H1 (cell line): ENCODE measurements at regions not wholly inside any gene's neighbourhood (a gene's known extent, or its start where the extent isn't known, plus 50 kb on each side); places are given as distances from the start of the nearest gene placed in this dataset.

ENCODE experiments used
- CTCF ChIA-PET: fragments of 300-600 bp; sonication (Branson Sonifier 250); formaldehyde crosslinking; loops from one replicate; lab custom pipeline; 2021; ENCODE audit not compliant: partially characterized antibody; lab: Charles Lee
- POLR2A ChIA-PET: fragments of 300-600 bp; sonication (Branson Sonifier 250); formaldehyde crosslinking; loops from one replicate; lab custom pipeline; 2021; ENCODE audit warnings: inconsistent platforms; ENCODE audit not compliant: partially characterized antibody; lab: Charles Lee
- DNase-seq, 2 experiments: peaks; one replicate each; pipeline versions ENCODE4 v3.0.0 to v3.0.0-alpha.2; 2010 to 2022; ENCODE audit warnings: low spot score in 2 of 2, low read depth in 1 of 2, mixed read lengths in 1 of 2
- FAIRE-seq: peaks from 2 replicates; lab custom pipeline; 2011; peaks lifted over from hg19 to GRCh38; lab: Jason Lieb, UNC
- H2AFZ ChIP-seq: 2 replicates; pipeline ENCODE4 v1.8.1; 2012; ENCODE audit warnings: low read length, inconsistent platforms
- H2AK5ac ChIP-seq: 2 replicates; pipeline ENCODE4 v1.6.1; 2013; ENCODE audit warnings: low read depth, low read length
- H2BK120ac ChIP-seq: replicated peaks from 2 replicates; pipeline ENCODE3; 2013; ENCODE audit warnings: low read depth, low read length, inconsistent platforms
- H2BK12ac ChIP-seq: 2 replicates; pipeline ENCODE4 v1.6.1; 2013; ENCODE audit warnings: low read depth, low read length
- H2BK15ac ChIP-seq: 2 replicates; pipeline ENCODE4 v1.6.1; 2013; ENCODE audit warnings: low read length
- H2BK20ac ChIP-seq: 2 replicates; pipeline ENCODE4 v1.6.1; 2013; ENCODE audit warnings: low read length
- H2BK5ac ChIP-seq: 2 replicates; pipeline ENCODE4 v1.6.1; 2013; ENCODE audit warnings: low read depth, low read length
- H3K14ac ChIP-seq: 2 replicates; pipeline ENCODE4 v1.6.1; 2013; ENCODE audit warnings: inconsistent platforms; ENCODE audit not compliant: insufficient read length
- H3K18ac ChIP-seq: 2 replicates; pipeline ENCODE4 v1.6.1; 2013; ENCODE audit warnings: low read length; ENCODE audit errors: extremely low read depth
- H3K23ac ChIP-seq: 2 replicates; pipeline ENCODE4 v1.6.1; 2013; ENCODE audit warnings: inconsistent platforms; ENCODE audit not compliant: insufficient read length
- H3K23me2 ChIP-seq: 2 replicates; pipeline ENCODE4 v1.6.1; 2013; ENCODE audit warnings: low read depth, low read length
- H3K27ac ChIP-seq: 2 replicates; pipeline ENCODE4 v1.6.1; 2011; ENCODE audit warnings: low read depth, low read length, inconsistent platforms
- H3K27me3 ChIP-seq, 4 experiments: replicated peaks in 1 of 4; 1 replicate in 1 of 4; 2 replicates in 3 of 4; pipeline versions ENCODE4 v1.6.1 to v1.8.1; 2011 to 2013; ENCODE audit warnings: low read length in 3 of 4, mild to moderate bottlenecking in 3 of 4, inconsistent platforms in 2 of 4, mixed read lengths in 2 of 4, moderate library complexity in 1 of 4; ENCODE audit not compliant: control insufficient read depth in 3 of 4, insufficient read depth in 3 of 4; ENCODE audit errors: extremely low read depth in 1 of 4
- H3K36me3 ChIP-seq, 4 experiments: 2 replicates each; pipeline versions ENCODE4 v1.6.1 to v1.8.1; 2011 to 2013; ENCODE audit warnings: mild to moderate bottlenecking in 4 of 4, low read length in 3 of 4, moderate library complexity in 2 of 4, control low read depth in 1 of 4, inconsistent platforms in 1 of 4; ENCODE audit not compliant: insufficient read depth in 4 of 4, control insufficient read depth in 2 of 4
- H3K4ac ChIP-seq: replicated peaks from 2 replicates; pipeline ENCODE3; 2013; ENCODE audit warnings: low read length, low read depth, mixed read lengths, inconsistent platforms; ENCODE audit not compliant: insufficient read length
- H3K4me1 ChIP-seq, 4 experiments: replicated peaks in 1 of 4; 1 replicate in 1 of 4; 2 replicates in 3 of 4; pipeline versions ENCODE4 v1.6.1 to v1.8.1; 2011 to 2013; ENCODE audit warnings: low read length in 3 of 4, inconsistent platforms in 2 of 4, mixed read lengths in 1 of 4; ENCODE audit not compliant: insufficient read depth in 4 of 4, control insufficient read depth in 3 of 4
- H3K4me2 ChIP-seq, 2 experiments: 2 replicates each; pipeline versions ENCODE4 v1.6.1 to v1.8.1; 2011 to 2013; ENCODE audit warnings: low read depth in 2 of 2, low read length in 2 of 2, control low read depth in 1 of 2, inconsistent platforms in 1 of 2, mild to moderate bottlenecking in 1 of 2; ENCODE audit not compliant: insufficient read depth in 1 of 2
- H3K4me3 ChIP-seq, 4 experiments: fragments of 200-600, 300-600 bp in 1 of 4; sonication (generic), shearing (Covaris generic), sonication (Bioruptor Twin) in 1 of 4; 2 replicates each; pipeline versions ENCODE4 v1.5.1 to v1.8.1; 2011 to 2016; ENCODE audit warnings: low read length in 4 of 4, low read depth in 3 of 4, control low read depth in 2 of 4, inconsistent platforms in 2 of 4, mild to moderate bottlenecking in 2 of 4, mixed read lengths in 1 of 4, moderate library complexity in 1 of 4; ENCODE audit not compliant: insufficient read depth in 2 of 4; ENCODE audit errors: extremely low read depth in 1 of 4
- H3K56ac ChIP-seq: replicated peaks from 2 replicates; pipeline ENCODE3; 2013; ENCODE audit warnings: low read depth, mild to moderate bottlenecking, mixed read lengths, low read length, inconsistent platforms; ENCODE audit not compliant: insufficient read length
- H3K79me1 ChIP-seq: 2 replicates; pipeline ENCODE4 v1.6.1; 2013; ENCODE audit warnings: low read depth, low read length, control low read depth
- H3K79me2 ChIP-seq, 2 experiments: 2 replicates each; pipeline versions ENCODE4 v1.6.1 to v1.8.1; 2012 to 2013; ENCODE audit warnings: low read length in 2 of 2, mild to moderate bottlenecking in 2 of 2, inconsistent platforms in 1 of 2; ENCODE audit not compliant: insufficient read depth in 2 of 2, control insufficient read depth in 1 of 2
- H3K9ac ChIP-seq, 4 experiments: replicated peaks in 1 of 4; 1 replicate in 1 of 4; 2 replicates in 3 of 4; pipeline versions ENCODE4 v1.6.1 to v1.8.1; 2011 to 2013; ENCODE audit warnings: low read depth in 3 of 4, low read length in 3 of 4, control low read depth in 2 of 4, mild to moderate bottlenecking in 2 of 4, moderate library complexity in 2 of 4, inconsistent platforms in 1 of 4; ENCODE audit errors: extremely low read depth in 1 of 4
- H3K9me3 ChIP-seq, 2 experiments: 2 replicates each; pipeline versions ENCODE4 v1.6.1 to v1.8.1; 2012 to 2013; ENCODE audit warnings: mild to moderate bottlenecking in 2 of 2, moderate library complexity in 2 of 2, control low read depth in 1 of 2, inconsistent platforms in 1 of 2, low read depth in 1 of 2, low read length in 1 of 2, mixed read lengths in 1 of 2; ENCODE audit not compliant: insufficient read depth in 2 of 2
- H4K20me1 ChIP-seq, 2 experiments: replicated peaks in 1 of 2; 2 replicates each; pipeline versions ENCODE3 to v1.8.1; 2011 to 2013; ENCODE audit warnings: inconsistent platforms in 2 of 2, low read length in 2 of 2, mild to moderate bottlenecking in 1 of 2; ENCODE audit not compliant: insufficient read depth in 2 of 2, control insufficient read depth in 1 of 2
- H4K5ac ChIP-seq: 2 replicates; pipeline ENCODE4 v1.6.1; 2013; ENCODE audit warnings: low read length, low read depth, mixed read lengths, inconsistent platforms; ENCODE audit not compliant: insufficient read length
- H4K8ac ChIP-seq: 2 replicates; pipeline ENCODE4 v1.8.0; 2013; ENCODE audit warnings: mild to moderate bottlenecking, moderate library complexity, low read length, inconsistent platforms; ENCODE audit not compliant: insufficient read depth; ENCODE audit errors: extremely low read depth
- H4K91ac ChIP-seq: replicated peaks from 2 replicates; pipeline ENCODE3; 2013; ENCODE audit warnings: low read length, mixed read lengths, inconsistent platforms; ENCODE audit not compliant: insufficient read length
- BCL11A ChIP-seq, 2 experiments: IDR thresholded peaks; one replicate each; pipeline ENCODE4 v1.6.1; 2011; ENCODE audit warnings: low read depth in 2 of 2, low read length in 2 of 2, mild to moderate bottlenecking in 2 of 2
- CBX8 ChIP-seq: fragments of 300-800, 300-1000 bp; sonication (generic); IDR thresholded peaks from 2 replicates; pipeline ENCODE4 v1.7.1; 2016; ENCODE audit warnings: low read depth, low read length, borderline replicate concordance
- KDM1A ChIP-seq: fragments of 200-600, 300-600 bp; sonication (generic); IDR thresholded peaks from 2 replicates; pipeline ENCODE4 v1.7.1; 2016; ENCODE audit warnings: mild to moderate bottlenecking, low read length, borderline replicate concordance
- KDM4A ChIP-seq: IDR thresholded peaks from one replicate; pipeline ENCODE4 v1.7.1; 2012; ENCODE audit warnings: low read depth, mild to moderate bottlenecking, moderate library complexity, low read length, inconsistent platforms; ENCODE audit not compliant: severe bottlenecking
- NANOG ChIP-seq: IDR thresholded peaks from 2 replicates; pipeline ENCODE4 v1.6.1; 2011; ENCODE audit warnings: low read length, low read depth, mild to moderate bottlenecking, inconsistent platforms; ENCODE audit not compliant: insufficient read depth, poor library complexity, severe bottlenecking
- NRF1 ChIP-seq: IDR thresholded peaks from 2 replicates; pipeline ENCODE4 v1.6.1; 2011; ENCODE audit warnings: mild to moderate bottlenecking, low read depth, low read length, improper control_type of control experiment
- RXRA ChIP-seq: IDR thresholded peaks from 2 replicates; pipeline ENCODE4 v1.6.1; 2011; ENCODE audit warnings: low read depth, mild to moderate bottlenecking, low read length, moderate library complexity; ENCODE audit not compliant: insufficient read depth
- SAP30 ChIP-seq: fragments of 300-600 bp; sonication (generic); IDR thresholded peaks from 2 replicates; pipeline ENCODE4 v1.7.1; 2012; ENCODE audit warnings: low read length, moderate library complexity, mild to moderate bottlenecking, inconsistent platforms; ENCODE audit not compliant: insufficient read depth, insufficient replicate concordance
- SP1 ChIP-seq: IDR thresholded peaks from 2 replicates; pipeline ENCODE4 v1.6.1; 2011; ENCODE audit warnings: low read depth, low read length
- SP4 ChIP-seq: IDR thresholded peaks from 2 replicates; pipeline ENCODE4 v1.6.1; 2012; ENCODE audit warnings: low read length, inconsistent platforms
- SRF ChIP-seq: IDR thresholded peaks from 2 replicates; pipeline ENCODE4 v1.6.1; 2011; ENCODE audit warnings: mild to moderate bottlenecking, low read depth, low read length, moderate library complexity
- WGBS, 2 experiments: shearing (Covaris generic) in 1 of 2; methylation state at CpG; one replicate each; pipeline versions ENCODE4 v1.1.6 to v1.1.7; 2013 to 2015; ENCODE audit warnings: low lambda C conversion rate in 2 of 2, mixed read lengths in 2 of 2, inconsistent platforms in 1 of 2, low coverage in 1 of 2, missing lambda C conversion rate in 1 of 2; ENCODE audit not compliant: insufficient replicate concordance in 2 of 2, insufficient coverage in 1 of 2, insufficient read length in 1 of 2; ENCODE audit errors: extremely low coverage in 1 of 2, missing lambda C conversion rate in 1 of 2; 5-methylcytosine and 5-hydroxymethylcytosine counted together

DNA sequence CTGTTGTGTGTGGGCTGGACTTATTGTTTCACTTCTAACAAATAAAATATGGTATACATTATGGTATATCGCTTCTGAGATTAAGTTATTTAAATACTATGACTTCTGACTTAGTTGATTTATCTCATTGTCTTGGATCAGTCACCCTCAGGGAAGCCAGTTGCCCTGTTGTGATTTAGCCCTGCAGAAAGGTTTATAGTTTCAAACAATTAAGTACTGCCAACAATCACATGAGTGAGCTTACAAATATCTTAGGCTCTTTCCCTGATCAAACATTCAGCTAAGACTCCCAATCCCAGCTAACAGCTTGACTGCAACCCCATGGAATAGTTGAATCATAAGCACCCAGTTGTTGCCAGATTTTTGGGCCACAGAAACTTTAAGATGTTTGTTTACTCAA, 85.4 kb downstream of the MAGEC1 start:
- DNase-seq (no peak), FAIRE-seq (no peak)
- Histone ChIP-seq H3K79me2 (no peaks in the 10 kb centered on the region), H2BK5ac (no peak overlapping the region), H3K18ac (no peak overlapping the region), H3K36me3 (no peaks in the 10 kb centered on the region), H4K20me1 (no peaks in the 10 kb centered on the region), H3K9ac (no peak overlapping the region), H3K27ac (no peak overlapping the region), H3K9me3 (no peaks in the 10 kb centered on the region), H4K5ac (no peak overlapping the region), H3K14ac (no peak overlapping the region), H4K91ac (no peak overlapping the region), H3K23me2 (no peaks in the 10 kb centered on the region), H3K27me3 (no peaks in the 10 kb centered on the region), H3K4ac (no peak overlapping the region), H3K4me2 (no peak overlapping the region), H3K56ac (no peak overlapping the region), H2BK12ac (no peak overlapping the region), H4K8ac (no peak overlapping the region), H2AK5ac (no peak overlapping the region), H3K79me1 (no peaks in the 10 kb centered on the region), H3K4me3 (no peak overlapping the region), H3K23ac (no peak overlapping the region), H2BK15ac (no peak overlapping the region), H2BK20ac (no peak overlapping the region), H2AFZ (no peak overlapping the region), H3K4me1 (no peaks in the 10 kb centered on the region), H2BK120ac (no peak overlapping the region)
- 100% methylated on average over 1 of the region's 1 CpG; no CpG with 5 or more reads in 1 of the 2 experiments for WGBS, 2 experiments
- ChIA-PET POLR2A (no interaction called here), CTCF (no interaction called here)
- TF ChIP-seq NANOG (no peak), KDM4A (no peak), KDM1A (no peak), RXRA (no peak), SAP30 (no peak), CBX8 (no peak), SRF (no peak), SP1 (no peak), BCL11A (IDR thresholded peaks at IDR 0.05; ENCODE audit: low read depth in 2 of 2, low read length in 2 of 2) (no peak), NRF1 (no peak), SP4 (no peak)
